ENCODE measurements at regions not wholly inside any gene's neighbourhood (a gene's known extent, or its start where the extent isn't known, plus 50 kb on each side); places are given as distances from the start of the nearest gene placed in this dataset.
"Not testable (repeated sequence)": the region's sequence is repeated elsewhere in the genome, so short reads cannot be mapped to it uniquely, and the experiment has no call there.

- in situ Hi-C loops (cut with HindIII; ENCODE audit: low pct_ligation_motif_present, low pct_unique_long_range_greater_than_20kb, low sequenced_read_pairs) = no loop called here
- no peak for DNase-seq
Observed at GRCh38 chr20:41750137-41750536, 132.0 kb upstream of the CHD6 start.

GRCh38 chr20:41748756-41749582, 130.8 kb upstream of the CHD6 start:
- DNase-seq = no peak
- in situ Hi-C loops (cut with HindIII; ENCODE audit: low pct_ligation_motif_present, low pct_unique_long_range_greater_than_20kb, low sequenced_read_pairs) = no loop called here

- no peak for DNase-seq
- in situ Hi-C loops (cut with HindIII; ENCODE audit: low pct_ligation_motif_present, low pct_unique_long_range_greater_than_20kb, low sequenced_read_pairs) = no loop called here
Observed at GRCh38 chr20:41748051-41748450, 129.9 kb upstream of the CHD6 start.

GRCh38 chr20:41747226-41747625, 129.0 kb upstream of the CHD6 start:
- in situ Hi-C loops (cut with HindIII; ENCODE audit: low pct_ligation_motif_present, low pct_unique_long_range_greater_than_20kb, low sequenced_read_pairs) = no loop called here
- DNase-seq = no peak

- no peak for DNase-seq
- in situ Hi-C loops (cut with HindIII; ENCODE audit: low pct_ligation_motif_present, low pct_unique_long_range_greater_than_20kb, low sequenced_read_pairs) = no loop called here
Observed at GRCh38 chr20:41746635-41747034, 128.5 kb upstream of the CHD6 start.

GRCh38 chr20:41738604-41739206, 120.5 kb upstream of the CHD6 start:
- DNase-seq = peak; percentile 50
- in situ Hi-C loops (cut with HindIII; ENCODE audit: low pct_ligation_motif_present, low pct_unique_long_range_greater_than_20kb, low sequenced_read_pairs) = no loop called here

- no peak for DNase-seq
- in situ Hi-C loops (cut with HindIII; ENCODE audit: low pct_ligation_motif_present, low pct_unique_long_range_greater_than_20kb, low sequenced_read_pairs) = no loop called here
Observed at GRCh38 chr20:41735949-41736348, 117.8 kb upstream of the CHD6 start.

GRCh38 chr20:41734506-41734945, 116.3 kb upstream of the CHD6 start:
- in situ Hi-C loops (cut with HindIII; ENCODE audit: low pct_ligation_motif_present, low pct_unique_long_range_greater_than_20kb, low sequenced_read_pairs) = no loop called here
- peak; percentile 44 for DNase-seq

- no peak for DNase-seq
- in situ Hi-C loops (cut with HindIII; ENCODE audit: low pct_ligation_motif_present, low pct_unique_long_range_greater_than_20kb, low sequenced_read_pairs) = no loop called here
Observed at GRCh38 chr20:41733151-41733550, 115.0 kb upstream of the CHD6 start.

GRCh38 chr20:41731198-41731597, 113.0 kb upstream of the CHD6 start:
- DNase-seq; in situ Hi-C loops (cut with HindIII; ENCODE audit: low pct_ligation_motif_present, low pct_unique_long_range_greater_than_20kb, low sequenced_read_pairs): not testable (repeated sequence)

GRCh38 chr20:41727681-41728080, 109.5 kb upstream of the CHD6 start:
- in situ Hi-C loops (cut with HindIII; ENCODE audit: low pct_ligation_motif_present, low pct_unique_long_range_greater_than_20kb, low sequenced_read_pairs); DNase-seq: not testable (repeated sequence)

- in situ Hi-C loops (cut with HindIII; ENCODE audit: low pct_ligation_motif_present, low pct_unique_long_range_greater_than_20kb, low sequenced_read_pairs) = no loop called here
- no peak for DNase-seq
Observed at GRCh38 chr20:41726727-41727126, 108.5 kb upstream of the CHD6 start.

GRCh38 chr20:41719151-41719550, 101.0 kb upstream of the CHD6 start:
- in situ Hi-C loops (cut with HindIII; ENCODE audit: low pct_ligation_motif_present, low pct_unique_long_range_greater_than_20kb, low sequenced_read_pairs) = no loop called here
- no peak for DNase-seq

- in situ Hi-C loops (cut with HindIII; ENCODE audit: low pct_ligation_motif_present, low pct_unique_long_range_greater_than_20kb, low sequenced_read_pairs) = no loop called here
- DNase-seq = no peak
Observed at GRCh38 chr20:41717483-41717882, 99.3 kb upstream of the CHD6 start.

- in situ Hi-C loops (cut with HindIII; ENCODE audit: low pct_ligation_motif_present, low pct_unique_long_range_greater_than_20kb, low sequenced_read_pairs) = no loop called here
- DNase-seq = no peak
Observed at GRCh38 chr20:41716911-41717310, 98.7 kb upstream of the CHD6 start.

GRCh38 chr20:41716436-41716835, 98.3 kb upstream of the CHD6 start:
- in situ Hi-C loops (cut with HindIII; ENCODE audit: low pct_ligation_motif_present, low pct_unique_long_range_greater_than_20kb, low sequenced_read_pairs) = no loop called here
- DNase-seq = no peak

- no peak for DNase-seq
- in situ Hi-C loops (cut with HindIII; ENCODE audit: low pct_ligation_motif_present, low pct_unique_long_range_greater_than_20kb, low sequenced_read_pairs) = no loop called here
Observed at GRCh38 chr20:41715526-41715925, 97.3 kb upstream of the CHD6 start.

GRCh38 chr20:41714030-41714429, 95.9 kb upstream of the CHD6 start:
- in situ Hi-C loops (cut with HindIII; ENCODE audit: low pct_ligation_motif_present, low pct_unique_long_range_greater_than_20kb, low sequenced_read_pairs) = no loop called here
- DNase-seq = no peak

GRCh38 chr20:41704896-41705295, 86.7 kb upstream of the CHD6 start:
- in situ Hi-C loops (cut with HindIII; ENCODE audit: low pct_ligation_motif_present, low pct_unique_long_range_greater_than_20kb, low sequenced_read_pairs) = no loop called here
- DNase-seq = no peak

- no peak for DNase-seq
- in situ Hi-C loops (cut with HindIII; ENCODE audit: low pct_ligation_motif_present, low pct_unique_long_range_greater_than_20kb, low sequenced_read_pairs) = no loop called here
Observed at GRCh38 chr20:41702647-41703046, 84.5 kb upstream of the CHD6 start.

Data from ACHN (cell line).